NCI-H2171 treated with DMSO at 0.1 percent for 48 hours (cell line): ENCODE measurements at regions not wholly inside any gene's neighbourhood (a gene's known extent, or its start where the extent isn't known, plus 50 kb on each side); places are given as distances from the start of the nearest gene placed in this dataset.
"Not testable (repeated sequence)": the region's sequence is repeated elsewhere in the genome, so short reads cannot be mapped to it uniquely, and the experiment has no call there.

ENCODE experiments used
- DNase-seq: peaks from one replicate; lab custom pipeline; 2025; lab: John Stamatoyannopoulos, UW

GRCh38 chr9:71508141-71508540, 260.2 kb downstream of the CEMIP2 start:
- not testable (repeated sequence) for DNase-seq

- DNase-seq: no peak
Measured at GRCh38 chr9:71506821-71507220, 261.5 kb downstream of the CEMIP2 start.

- no peak for DNase-seq
Measured at GRCh38 chr9:71504636-71505035, 263.7 kb downstream of the CEMIP2 start.

GRCh38 chr9:71498691-71499090, 269.6 kb downstream of the CEMIP2 start:
- no peak for DNase-seq

GRCh38 chr9:71490810-71491209, 277.5 kb downstream of the CEMIP2 start:
- DNase-seq: no peak

GRCh38 chr9:71487061-71487460, 281.3 kb downstream of the CEMIP2 start:
- DNase-seq: no peak

- no peak for DNase-seq
Measured at GRCh38 chr9:71485326-71485725, 283.0 kb downstream of the CEMIP2 start.

- DNase-seq: no peak
Measured at GRCh38 chr9:71483436-71483835, 284.9 kb downstream of the CEMIP2 start.

GRCh38 chr9:71479621-71480020, 288.7 kb downstream of the CEMIP2 start:
- DNase-seq: no peak

- no peak for DNase-seq
Measured at GRCh38 chr9:71472400-71472799, 295.9 kb downstream of the CEMIP2 start.

- no peak for DNase-seq
Measured at GRCh38 chr9:71465392-71465791, 302.9 kb downstream of the CEMIP2 start.

- DNase-seq: no peak
Measured at GRCh38 chr9:71459082-71459481, 309.2 kb downstream of the CEMIP2 start.

GRCh38 chr9:71446473-71447411, 321.6 kb downstream of the CEMIP2 start:
- peak; percentile 67 for DNase-seq

- DNase-seq: peak; percentile 10
Measured at GRCh38 chr9:71446106-71446472, 322.2 kb downstream of the CEMIP2 start.

- no peak for DNase-seq
Measured at GRCh38 chr9:71442937-71443336, 321.5 kb upstream of the TRPM3 start.

GRCh38 chr9:71441266-71441665, 319.8 kb upstream of the TRPM3 start:
- DNase-seq: no peak

GRCh38 chr9:71431931-71432330, 310.5 kb upstream of the TRPM3 start:
- DNase-seq: no peak

GRCh38 chr9:71407341-71407740, 285.9 kb upstream of the TRPM3 start:
- not testable (repeated sequence) for DNase-seq

- DNase-seq: no peak
Measured at GRCh38 chr9:71403106-71403505, 281.7 kb upstream of the TRPM3 start.

GRCh38 chr9:71393005-71393404, 271.6 kb upstream of the TRPM3 start:
- DNase-seq: no peak

- no peak for DNase-seq
Measured at GRCh38 chr9:71384343-71384742, 262.9 kb upstream of the TRPM3 start.

- no peak for DNase-seq
Measured at GRCh38 chr9:71383308-71383940, 262.0 kb upstream of the TRPM3 start.

- DNase-seq: no peak
Measured at GRCh38 chr9:71368157-71368556, 246.7 kb upstream of the TRPM3 start.
